Hepatocyte (in vitro differentiated cells): ENCODE measurements at regions not wholly inside any gene's neighbourhood (a gene's known extent, or its start where the extent isn't known, plus 50 kb on each side); places are given as distances from the start of the nearest gene placed in this dataset.

Experiments used
- DNase-seq: peaks from one replicate; pipeline ENCODE4 v3.0.0-alpha.2; 2016; ENCODE audit warnings: low spot score
- H2AFZ ChIP-seq: fragments of 200-600 bp; sonication (generic); 2 replicates; pipeline ENCODE4 v1.6.0; 2016; ENCODE audit warnings: antibody characterized with exemption, mild to moderate bottlenecking
- H3K27ac ChIP-seq: fragments of 200-600 bp; sonication (generic); 2 replicates; pipeline ENCODE4 v1.5.1; 2016; ENCODE audit warnings: mild to moderate bottlenecking
- H3K27me3 ChIP-seq: fragments of 200-600 bp; sonication (generic); 2 replicates; pipeline ENCODE4 v1.6.1; 2016
- H3K36me3 ChIP-seq: fragments of 200-600 bp; sonication (generic); replicated peaks from 2 replicates; pipeline ENCODE4 v1.5.1; 2016; ENCODE audit warnings: low read depth; ENCODE audit not compliant: insufficient read depth
- H3K4me1 ChIP-seq: fragments of 200-600 bp; sonication (generic); 2 replicates; pipeline ENCODE4 v1.5.1; 2016; ENCODE audit warnings: mild to moderate bottlenecking, moderate library complexity; ENCODE audit not compliant: insufficient read depth
- H3K4me2 ChIP-seq: fragments of 200-600 bp; sonication (generic); 2 replicates; pipeline ENCODE4 v1.6.0; 2016
- H3K4me3 ChIP-seq: fragments of 200-600 bp; sonication (generic); 2 replicates; pipeline ENCODE4 v1.5.1; 2016; ENCODE audit warnings: mild to moderate bottlenecking
- H3K79me2 ChIP-seq: fragments of 200-600 bp; sonication (generic); 2 replicates; pipeline ENCODE4 v1.6.0; 2017; ENCODE audit warnings: mild to moderate bottlenecking
- H3K9me2 ChIP-seq: fragments of 200-600 bp; sonication (generic); replicated peaks from 2 replicates; pipeline ENCODE4 v1.6.0; 2017; ENCODE audit warnings: mild to moderate bottlenecking; ENCODE audit not compliant: insufficient read depth
- H3K9me3 ChIP-seq: fragments of 200-600 bp; sonication (generic); 2 replicates; pipeline ENCODE4 v1.5.1; 2016; ENCODE audit warnings: low read depth, mild to moderate bottlenecking
- H4K20me1 ChIP-seq: fragments of 200-600 bp; sonication (generic); 2 replicates; pipeline ENCODE4 v1.6.0; 2016; ENCODE audit warnings: mild to moderate bottlenecking; ENCODE audit not compliant: insufficient read depth, poor library complexity, severe bottlenecking
- EZH2 ChIP-seq: fragments of 200-600 bp; sonication (generic); IDR thresholded peaks from 2 replicates; pipeline ENCODE4 v1.6.1; 2016; ENCODE audit warnings: antibody characterized with exemption, mild to moderate bottlenecking, borderline replicate concordance
- EZH2phosphoT487 ChIP-seq: fragments of 200-600 bp; sonication (generic); IDR thresholded peaks from one replicate; pipeline ENCODE4 v1.6.1; 2018; ENCODE audit warnings: antibody characterized with exemption, mild to moderate bottlenecking, low read depth, moderate library complexity; ENCODE audit not compliant: unreplicated experiment, severe bottlenecking
- WGBS: methylation state at CpG from one replicate; pipeline ENCODE4 v1.1.6; 2016; ENCODE audit warnings: low lambda C conversion rate; ENCODE audit errors: missing lambda C conversion rate; 5-methylcytosine and 5-hydroxymethylcytosine counted together
- TF ChIP-seq, protein P1 (sequence below): fragments of 200-600 bp; sonication (generic); IDR thresholded peaks from 2 replicates; pipeline ENCODE4 v1.5.1; 2016; ENCODE audit warnings: antibody characterized with exemption, mild to moderate bottlenecking; ENCODE audit not compliant: poor library complexity

DNA sequence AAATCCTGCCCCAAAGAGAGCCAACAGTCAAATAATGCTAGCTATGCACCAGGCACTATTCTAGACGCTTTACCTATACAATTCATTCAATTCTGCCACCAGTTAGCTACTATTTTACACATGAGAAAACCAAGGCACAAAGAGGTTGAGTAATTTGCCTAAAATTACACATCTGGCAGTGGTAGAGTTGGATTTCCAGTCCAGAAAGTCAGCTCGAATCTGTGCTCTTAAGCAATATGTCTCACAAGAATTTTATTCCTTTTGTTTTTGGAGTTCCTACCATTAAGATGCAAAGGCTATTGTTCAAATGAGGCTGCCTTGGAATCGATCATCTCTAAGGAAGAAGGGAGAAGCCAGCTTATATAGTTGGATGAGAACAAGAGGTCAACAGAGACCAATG is 256.9 kb upstream of the RASA1 start:
- Histone ChIP-seq H3K36me3 (no peaks in the 10 kb centered on the region), H3K27ac (no peak overlapping the region), H3K9me3 (no peaks in the 10 kb centered on the region), H3K4me3 (no peak overlapping the region), H3K79me2 (no peaks in the 10 kb centered on the region), H4K20me1 (no peaks in the 10 kb centered on the region), H3K27me3 (no peaks in the 10 kb centered on the region), H3K4me2 (no peak overlapping the region), H3K4me1 (no peaks in the 10 kb centered on the region), H2AFZ (no peak overlapping the region), H3K9me2 (no peaks in the 10 kb centered on the region)
- no peak for DNase-seq
- TF ChIP-seq EZH2 (no peak), EZH2phosphoT487 (no peak)
- TF ChIP-seq, protein P1, sequence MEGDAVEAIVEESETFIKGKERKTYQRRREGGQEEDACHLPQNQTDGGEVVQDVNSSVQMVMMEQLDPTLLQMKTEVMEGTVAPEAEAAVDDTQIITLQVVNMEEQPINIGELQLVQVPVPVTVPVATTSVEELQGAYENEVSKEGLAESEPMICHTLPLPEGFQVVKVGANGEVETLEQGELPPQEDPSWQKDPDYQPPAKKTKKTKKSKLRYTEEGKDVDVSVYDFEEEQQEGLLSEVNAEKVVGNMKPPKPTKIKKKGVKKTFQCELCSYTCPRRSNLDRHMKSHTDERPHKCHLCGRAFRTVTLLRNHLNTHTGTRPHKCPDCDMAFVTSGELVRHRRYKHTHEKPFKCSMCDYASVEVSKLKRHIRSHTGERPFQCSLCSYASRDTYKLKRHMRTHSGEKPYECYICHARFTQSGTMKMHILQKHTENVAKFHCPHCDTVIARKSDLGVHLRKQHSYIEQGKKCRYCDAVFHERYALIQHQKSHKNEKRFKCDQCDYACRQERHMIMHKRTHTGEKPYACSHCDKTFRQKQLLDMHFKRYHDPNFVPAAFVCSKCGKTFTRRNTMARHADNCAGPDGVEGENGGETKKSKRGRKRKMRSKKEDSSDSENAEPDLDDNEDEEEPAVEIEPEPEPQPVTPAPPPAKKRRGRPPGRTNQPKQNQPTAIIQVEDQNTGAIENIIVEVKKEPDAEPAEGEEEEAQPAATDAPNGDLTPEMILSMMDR = no peak
- 72% methylated on average over 3 of the region's 3 CpGs for WGBS

DNA sequence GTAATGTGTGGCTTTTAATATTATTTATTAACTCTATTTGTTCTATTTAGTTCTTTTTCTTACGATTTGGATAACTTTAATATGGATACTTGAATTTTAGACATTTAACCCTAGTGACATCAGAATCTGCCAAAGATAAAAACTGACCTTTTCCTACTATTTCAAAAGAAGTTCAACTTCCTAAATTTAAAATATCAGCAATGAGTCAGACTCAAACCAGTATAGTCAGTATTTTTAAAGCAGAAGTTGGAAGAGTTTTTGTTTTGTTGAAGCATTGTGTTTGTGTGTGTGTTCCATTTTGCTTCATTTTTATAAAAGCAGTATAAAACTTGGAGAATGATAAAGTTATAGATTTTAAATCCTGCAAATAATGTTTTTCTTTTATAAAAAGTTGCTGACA is 251.8 kb upstream of the RASA1 start:
- no peak for TF ChIP-seq EZH2phosphoT487
- TF ChIP-seq EZH2 = no peak
- H3K36me3 ChIP-seq = no peaks in the 10 kb centered on the region
- DNase-seq = no peak

GRCh38 chr5:87020099-87020934 is 247.4 kb upstream of the RASA1 start:
- no peaks in the 10 kb centered on the region for H3K79me2 ChIP-seq
- H2AFZ ChIP-seq = peak overlapping the region; percentile 26
- TF ChIP-seq EZH2phosphoT487 (no peak), EZH2 (no peak)
- TF ChIP-seq, protein P1 = no peak
- no peaks in the 10 kb centered on the region for H3K27me3 ChIP-seq
- H3K4me3 ChIP-seq = no peak overlapping the region
- DNase-seq = peak; percentile 30
- no peaks in the 10 kb centered on the region for H3K4me1 ChIP-seq
- H3K9me2 ChIP-seq = no peaks in the 10 kb centered on the region
- H3K36me3 ChIP-seq = no peaks in the 10 kb centered on the region
- H4K20me1 ChIP-seq = no peaks in the 10 kb centered on the region
- no peak overlapping the region for H3K27ac ChIP-seq
- no peaks in the 10 kb centered on the region for H3K9me3 ChIP-seq
- 33% methylated on average over 4 of the region's 4 CpGs for WGBS
- H3K4me2 ChIP-seq = peak overlapping the region; percentile 41

More for the DNA sequence above, 251.8 kb upstream of the RASA1 start:
- Histone ChIP-seq H4K20me1 (no peaks in the 10 kb centered on the region), H3K27me3 (no peaks in the 10 kb centered on the region), H2AFZ (no peak overlapping the region), H3K79me2 (no peaks in the 10 kb centered on the region), H3K9me2 (no peaks in the 10 kb centered on the region), H3K9me3 (no peaks in the 10 kb centered on the region), H3K4me1 (no peaks in the 10 kb centered on the region), H3K4me3 (no peak overlapping the region), H3K4me2 (no peak overlapping the region), H3K27ac (no peak overlapping the region)
- 84% methylated on average over 1 of the region's 1 CpG for whole genome bisulfite sequencing

- H3K9me3 ChIP-seq = no peaks in the 10 kb centered on the region
- no peak overlapping the region for H3K4me3 ChIP-seq
- DNase-seq = no peak
- no peaks in the 10 kb centered on the region for H3K27me3 ChIP-seq
- TF ChIP-seq, protein P1 = no peak
- no peak for TF ChIP-seq EZH2phosphoT487
- TF ChIP-seq EZH2 = no peak
- no peaks in the 10 kb centered on the region for H3K9me2 ChIP-seq
- no peaks in the 10 kb centered on the region for H3K4me1 ChIP-seq
- WGBS = 82% methylated on average over 6 of the region's 6 CpGs
- no peak overlapping the region for H3K27ac ChIP-seq
- H2AFZ ChIP-seq = no peak overlapping the region
- no peaks in the 10 kb centered on the region for H3K79me2 ChIP-seq
- no peak overlapping the region for H3K4me2 ChIP-seq
- no peaks in the 10 kb centered on the region for H4K20me1 ChIP-seq
- no peaks in the 10 kb centered on the region for H3K36me3 ChIP-seq
Observed at GRCh38 chr5:87022415-87022814, 245.3 kb upstream of the RASA1 start.
